OCI-LY1 (cell line): ENCODE measurements at regions not wholly inside any gene's neighbourhood (a gene's known extent, or its start where the extent isn't known, plus 50 kb on each side); places are given as distances from the start of the nearest gene placed in this dataset.
"Not testable (repeated sequence)": the region's sequence is repeated elsewhere in the genome, so short reads cannot be mapped to it uniquely, and the experiment has no call there.

ENCODE experiments used
- H2AFZ ChIP-seq: fragments of 200-600 bp; sonication (generic), shearing (Covaris generic); 2 replicates; pipeline ENCODE4 v1.6.0; 2014; ENCODE audit warnings: antibody characterized with exemption, mild to moderate bottlenecking, low read length
- H3F3A ChIP-seq: fragments of 200-600 bp; sonication (generic), shearing (Covaris generic); 2 replicates; pipeline ENCODE4 v1.6.0; 2014; ENCODE audit warnings: mild to moderate bottlenecking, antibody characterized with exemption, low read length, moderate library complexity; ENCODE audit not compliant: insufficient read depth
- H3K27ac ChIP-seq: fragments of 200-600 bp; sonication (generic); 2 replicates; pipeline ENCODE4 v1.5.1; 2014; ENCODE audit warnings: low read length, mixed run types, mild to moderate bottlenecking, low read depth; ENCODE audit not compliant: poor library complexity, severe bottlenecking
- H3K27me3 ChIP-seq: fragments of 200-600 bp; sonication (generic); 2 replicates; pipeline ENCODE4 v1.6.0; 2014; ENCODE audit warnings: antibody characterized with exemption, mild to moderate bottlenecking, low read length, moderate library complexity; ENCODE audit not compliant: insufficient read depth
- H3K36me3 ChIP-seq: fragments of 200-600 bp; sonication (generic); 2 replicates; pipeline ENCODE4 v1.6.1; 2014; ENCODE audit warnings: mild to moderate bottlenecking, antibody characterized with exemption, low read length, moderate library complexity, mixed read lengths; ENCODE audit not compliant: insufficient read depth
- H3K4me1 ChIP-seq: fragments of 200-600 bp; sonication (generic); 2 replicates; pipeline ENCODE4 v1.5.1; 2014; ENCODE audit warnings: mild to moderate bottlenecking, low read length, moderate library complexity; ENCODE audit not compliant: insufficient read depth, severe bottlenecking
- H3K4me2 ChIP-seq: fragments of 200-600 bp; sonication (generic), shearing (Covaris generic); 2 replicates; pipeline ENCODE4 v1.6.1; 2014; ENCODE audit warnings: low read length
- H3K4me3 ChIP-seq: fragments of 200-600 bp; sonication (generic); 2 replicates; pipeline ENCODE4 v1.5.1; 2014; ENCODE audit warnings: low read length, low read depth, mild to moderate bottlenecking, mixed read lengths; ENCODE audit not compliant: poor library complexity, severe bottlenecking
- H3K79me2 ChIP-seq: fragments of 200-600 bp; shearing (Covaris generic); 2 replicates; pipeline ENCODE4 v1.6.1; 2016; ENCODE audit warnings: mixed run types, low read length, mixed read lengths; ENCODE audit not compliant: insufficient read depth
- H3K9ac ChIP-seq: fragments of 200-600 bp; sonication (generic), shearing (Covaris generic); 2 replicates; pipeline ENCODE4 v1.6.1; 2014; ENCODE audit warnings: mild to moderate bottlenecking, low read length, mixed read lengths
- H3K9me2 ChIP-seq: fragments of 200-600 bp; sonication (generic), shearing (Covaris generic); 2 replicates; pipeline ENCODE4 v1.6.1; 2014; ENCODE audit warnings: low read depth, mild to moderate bottlenecking, low read length, mixed read lengths
- H3K9me3 ChIP-seq: fragments of 200-600 bp; shearing (Covaris generic); 2 replicates; pipeline ENCODE4 v1.6.1; 2014; ENCODE audit warnings: low read length, mixed read lengths
- H4K20me1 ChIP-seq: fragments of 200-600 bp; sonication (generic), shearing (Covaris generic); 2 replicates; pipeline ENCODE4 v1.6.0; 2016; ENCODE audit warnings: mild to moderate bottlenecking, low read length; ENCODE audit not compliant: insufficient read depth
- EZH2 ChIP-seq: fragments of 200-600 bp; sonication (generic), shearing (Covaris generic); IDR thresholded peaks from 2 replicates; pipeline ENCODE4 v1.8.0; 2017; ENCODE audit warnings: borderline replicate concordance, mixed run types, mild to moderate bottlenecking, antibody characterized with exemption, low read length, moderate library complexity, mixed read lengths
- TF ChIP-seq, protein P1 (sequence below): fragments of 200-600 bp; sonication (generic), shearing (Covaris generic); IDR thresholded peaks from 2 replicates; pipeline ENCODE4 v1.5.1; 2017; ENCODE audit warnings: mild to moderate bottlenecking, antibody characterized with exemption, low read length, moderate library complexity, mixed read lengths

GRCh38 chr9:621201-621855 lies 220.2 kb upstream of the DMRT1 start:
- H4K20me1 ChIP-seq = no peaks in the 10 kb centered on the region
- H3K27me3 ChIP-seq = no peaks in the 10 kb centered on the region
- no peak overlapping the region for H3K9ac ChIP-seq
- no peak overlapping the region for H3K4me2 ChIP-seq
- H3K9me2 ChIP-seq = no peaks in the 10 kb centered on the region
- H3K36me3 ChIP-seq = no peaks in the 10 kb centered on the region
- H3K4me1 ChIP-seq = peaks cover 28% of the 10 kb centered on the region
- H2AFZ ChIP-seq = no peak overlapping the region
- TF ChIP-seq, protein P1, sequence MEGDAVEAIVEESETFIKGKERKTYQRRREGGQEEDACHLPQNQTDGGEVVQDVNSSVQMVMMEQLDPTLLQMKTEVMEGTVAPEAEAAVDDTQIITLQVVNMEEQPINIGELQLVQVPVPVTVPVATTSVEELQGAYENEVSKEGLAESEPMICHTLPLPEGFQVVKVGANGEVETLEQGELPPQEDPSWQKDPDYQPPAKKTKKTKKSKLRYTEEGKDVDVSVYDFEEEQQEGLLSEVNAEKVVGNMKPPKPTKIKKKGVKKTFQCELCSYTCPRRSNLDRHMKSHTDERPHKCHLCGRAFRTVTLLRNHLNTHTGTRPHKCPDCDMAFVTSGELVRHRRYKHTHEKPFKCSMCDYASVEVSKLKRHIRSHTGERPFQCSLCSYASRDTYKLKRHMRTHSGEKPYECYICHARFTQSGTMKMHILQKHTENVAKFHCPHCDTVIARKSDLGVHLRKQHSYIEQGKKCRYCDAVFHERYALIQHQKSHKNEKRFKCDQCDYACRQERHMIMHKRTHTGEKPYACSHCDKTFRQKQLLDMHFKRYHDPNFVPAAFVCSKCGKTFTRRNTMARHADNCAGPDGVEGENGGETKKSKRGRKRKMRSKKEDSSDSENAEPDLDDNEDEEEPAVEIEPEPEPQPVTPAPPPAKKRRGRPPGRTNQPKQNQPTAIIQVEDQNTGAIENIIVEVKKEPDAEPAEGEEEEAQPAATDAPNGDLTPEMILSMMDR = no peak
- TF ChIP-seq EZH2 = no peak
- H3K27ac ChIP-seq = no peak overlapping the region
- no peaks in the 10 kb centered on the region for H3F3A ChIP-seq
- no peak overlapping the region for H3K4me3 ChIP-seq
- H3K9me3 ChIP-seq = no peaks in the 10 kb centered on the region
- no peaks in the 10 kb centered on the region for H3K79me2 ChIP-seq

GRCh38 chr9:624935-625500 lies 216.5 kb upstream of the DMRT1 start:
- H4K20me1 ChIP-seq = no peaks in the 10 kb centered on the region
- H3K36me3 ChIP-seq = no peaks in the 10 kb centered on the region
- no peaks in the 10 kb centered on the region for H3K79me2 ChIP-seq
- H3K9me3 ChIP-seq = no peaks in the 10 kb centered on the region
- no peaks in the 10 kb centered on the region for H3K27me3 ChIP-seq
- H3K9me2 ChIP-seq = no peaks in the 10 kb centered on the region
- H3K4me2 ChIP-seq = peak overlapping the region; percentile 70; the same call in 1 of the 2 replicates
- peak overlapping the region; percentile 25 for H3K4me3 ChIP-seq
- no peaks in the 10 kb centered on the region for H3F3A ChIP-seq
- peaks cover 59% of the 10 kb centered on the region for H3K4me1 ChIP-seq
- no peak for TF ChIP-seq EZH2
- TF ChIP-seq, protein P1 = no peak
- H3K9ac ChIP-seq = no peak overlapping the region; the same call in 1 of the 2 replicates
- H2AFZ ChIP-seq = no peak overlapping the region
- peak overlapping the region; percentile 66 for H3K27ac ChIP-seq

- peak overlapping the region; percentile 70 for H3K4me2 ChIP-seq
- H3F3A ChIP-seq = no peaks in the 10 kb centered on the region
These were observed 215.9 kb upstream of the DMRT1 start for GRCh38 chr9:625613-626012.

GRCh38 chr9:626114-626513 lies 215.4 kb upstream of the DMRT1 start:
- H3K9me2 ChIP-seq, H3K36me3 ChIP-seq, H2AFZ ChIP-seq, H4K20me1 ChIP-seq, H3K9me3 ChIP-seq, H3F3A ChIP-seq, H3K79me2 ChIP-seq, H3K27me3 ChIP-seq: not testable (repeated sequence)
- H3K4me2 ChIP-seq = peak overlapping the region; percentile 70
- H3K9ac ChIP-seq = peak overlapping the region; percentile 33; the same call in 1 of the 2 replicates
- peak overlapping the region; percentile 66 for H3K27ac ChIP-seq
- H3K4me1 ChIP-seq = peaks cover 59% of the 10 kb centered on the region
- H3K4me3 ChIP-seq = peak overlapping the region; percentile 24

More at GRCh38 chr9:625613-626012, 215.9 kb upstream of the DMRT1 start:
- TF ChIP-seq EZH2 = no peak
- TF ChIP-seq, protein P1 = no peak
- no peaks in the 10 kb centered on the region for H3K27me3 ChIP-seq
- H3K36me3 ChIP-seq = no peaks in the 10 kb centered on the region
- no peaks in the 10 kb centered on the region for H3K79me2 ChIP-seq
- H3K27ac ChIP-seq = peak overlapping the region; percentile 66
- no peaks in the 10 kb centered on the region for H3K9me3 ChIP-seq
- peak overlapping the region; percentile 33; the same call in 1 of the 2 replicates for H3K9ac ChIP-seq
- H3K4me1 ChIP-seq = peaks cover 59% of the 10 kb centered on the region
- H4K20me1 ChIP-seq = no peaks in the 10 kb centered on the region
- H2AFZ ChIP-seq = no peak overlapping the region
- H3K4me3 ChIP-seq = peak overlapping the region; percentile 24
- H3K9me2 ChIP-seq = no peaks in the 10 kb centered on the region
